NCI-H524 (cell line): ENCODE measurements at regions not wholly inside any gene's neighbourhood (a gene's known extent, or its start where the extent isn't known, plus 50 kb on each side); places are given as distances from the start of the nearest gene placed in this dataset.

ENCODE experiments used
- DNase-seq, 2 experiments: peaks; one replicate each; lab custom pipeline; 2025; lab: John Stamatoyannopoulos, UW

DNA sequence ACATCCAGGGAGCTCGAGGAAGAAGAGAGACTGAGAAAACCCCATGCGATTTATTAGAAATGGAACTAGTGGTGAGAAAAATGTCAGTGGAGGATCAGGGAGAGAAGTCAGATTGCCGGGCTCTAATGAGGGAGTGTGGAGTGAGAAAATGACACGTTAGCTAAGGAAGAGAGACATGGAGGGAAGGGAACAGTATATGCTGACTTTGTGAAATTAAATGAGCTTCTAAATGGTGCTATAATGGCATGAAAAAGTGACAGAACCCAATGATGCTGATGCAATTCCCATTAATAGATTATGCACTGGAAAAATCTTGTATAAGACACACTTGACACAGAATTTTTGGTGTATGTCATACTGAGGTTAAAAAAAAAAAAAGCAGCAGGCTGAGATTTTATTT lies 112.6 kb downstream of the HSPH1 start:
- no peak for DNase-seq

DNA sequence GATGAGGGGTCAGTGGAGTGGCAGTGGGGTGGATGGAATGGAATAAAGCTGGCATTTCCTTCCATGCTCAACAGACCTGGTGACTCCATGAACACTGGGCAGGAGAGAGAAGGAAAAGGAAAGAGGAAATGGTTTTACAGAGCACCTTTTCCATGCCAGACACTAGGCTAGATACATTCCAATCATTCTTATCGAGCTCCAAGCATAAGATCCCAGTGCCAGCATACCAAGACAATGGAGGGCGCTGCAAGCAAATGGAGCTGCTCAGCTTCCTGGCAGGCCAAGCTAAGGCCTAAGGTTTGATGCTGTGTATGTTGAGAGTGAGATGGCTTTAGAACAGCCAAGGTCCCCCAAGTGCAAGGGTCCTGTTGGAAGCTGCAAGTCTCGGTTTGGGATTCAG lies 113.2 kb downstream of the HSPH1 start:
- no peak for DNase-seq

DNA sequence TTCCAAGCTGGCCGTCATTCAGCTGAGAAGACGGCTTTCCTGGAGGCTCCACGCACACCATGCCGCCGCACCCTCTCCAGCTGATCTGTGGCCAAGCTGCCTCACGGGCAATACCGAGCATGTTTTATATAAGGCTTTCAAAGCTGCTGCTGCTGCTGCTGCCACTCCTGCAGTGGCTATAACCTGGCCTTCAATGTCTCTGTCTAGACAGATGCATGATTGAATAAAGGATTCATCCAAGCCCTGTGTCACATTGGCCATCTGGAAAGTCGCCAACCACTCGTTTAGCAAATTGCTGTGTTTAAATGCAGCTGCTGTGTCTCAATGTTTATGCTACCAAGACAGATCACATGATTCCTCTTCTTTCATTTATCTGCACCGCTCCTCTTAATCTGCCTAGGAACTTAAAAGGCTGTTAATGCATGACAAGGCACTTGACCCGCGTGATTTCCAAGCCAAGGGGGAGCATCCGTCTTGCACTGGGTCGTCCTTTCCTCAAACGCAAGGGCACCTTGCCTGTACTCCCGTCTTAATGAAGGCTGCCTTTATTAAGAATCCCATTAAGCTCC lies 114.3 kb downstream of the TEX26 start:
- peak; percentile 99 for DNase-seq

DNA sequence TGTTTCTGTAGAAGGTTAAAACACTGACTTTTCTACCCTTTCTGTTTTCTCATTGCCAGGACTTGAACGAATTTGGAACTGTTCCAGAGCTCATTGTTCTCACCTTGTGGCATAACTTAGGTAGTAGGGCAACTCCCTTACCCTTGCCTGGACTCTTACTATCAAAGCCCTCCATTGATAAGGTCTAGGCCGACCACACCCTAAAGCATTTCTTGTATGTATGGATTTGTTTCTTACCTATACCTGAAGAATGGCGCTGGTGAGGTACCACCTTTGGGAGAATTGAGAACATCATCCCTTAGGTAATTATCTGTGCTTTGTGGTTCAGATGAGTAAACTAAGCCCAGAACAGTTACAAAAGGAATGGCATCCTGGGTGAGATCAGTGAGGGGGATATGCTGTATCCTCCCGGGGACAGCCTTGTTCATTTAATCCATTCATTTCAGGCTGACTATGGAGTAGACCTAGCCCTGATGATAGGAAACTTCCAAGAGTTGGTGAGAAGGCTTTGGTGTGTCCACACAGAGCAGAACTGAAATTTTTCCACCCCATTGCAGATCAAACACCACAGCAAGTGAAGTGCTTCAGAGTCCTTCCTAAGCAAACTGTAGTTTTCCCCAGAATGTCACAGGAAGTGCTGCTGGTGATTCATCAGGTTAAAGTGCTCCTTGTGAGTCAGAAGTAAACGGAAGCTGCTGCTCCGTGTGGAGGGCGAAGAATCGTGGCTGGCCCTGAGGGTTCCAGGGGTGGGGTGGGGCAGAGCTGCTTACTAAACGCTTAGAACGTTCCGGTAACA lies 113.0 kb downstream of the TEX26 start:
- no peak for DNase-seq

DNA sequence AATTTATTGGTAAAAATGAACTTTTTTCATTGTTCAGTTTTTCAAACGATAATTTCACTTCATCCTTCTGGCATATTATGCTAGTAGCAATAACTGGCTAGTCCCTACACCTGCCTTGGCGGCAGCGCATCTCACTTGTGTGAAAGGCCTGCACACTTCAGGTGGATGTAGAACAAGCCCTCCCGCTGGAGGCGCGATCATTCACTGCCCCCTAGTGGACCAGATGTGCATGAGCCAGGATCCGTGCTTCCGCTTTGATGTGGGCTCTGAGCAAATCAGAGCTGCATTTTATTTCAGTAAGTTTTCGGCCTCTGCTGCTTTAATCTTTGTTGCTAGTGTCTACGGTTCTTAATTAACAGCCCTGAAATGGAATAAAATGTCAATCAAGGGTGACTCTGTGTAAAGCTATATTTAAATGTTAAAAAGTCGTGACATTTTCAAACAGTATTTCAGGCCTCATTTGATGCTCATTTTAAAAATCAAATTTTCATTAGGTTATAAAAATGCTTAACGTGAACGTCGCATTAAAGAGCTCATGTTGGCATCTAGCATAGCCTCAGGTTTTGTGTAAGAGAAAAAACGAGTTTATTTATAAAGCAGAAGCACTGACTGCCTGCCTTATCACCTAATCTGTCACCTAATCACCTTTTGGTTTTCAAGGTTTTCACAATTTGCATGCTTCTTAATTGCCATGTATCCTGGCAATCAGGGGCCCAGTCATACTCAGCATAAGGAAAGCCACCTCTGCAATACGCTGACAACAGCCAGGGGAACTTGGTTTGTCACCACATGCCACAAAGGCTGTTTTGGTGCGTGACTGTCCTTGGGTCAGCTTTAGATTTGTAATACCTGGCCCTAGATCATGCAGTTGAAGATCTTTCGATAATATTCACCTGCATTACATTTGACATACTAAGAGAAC lies 112.2 kb downstream of the TEX26 start:
- DNase-seq = peak; percentile 87 to 92

DNA sequence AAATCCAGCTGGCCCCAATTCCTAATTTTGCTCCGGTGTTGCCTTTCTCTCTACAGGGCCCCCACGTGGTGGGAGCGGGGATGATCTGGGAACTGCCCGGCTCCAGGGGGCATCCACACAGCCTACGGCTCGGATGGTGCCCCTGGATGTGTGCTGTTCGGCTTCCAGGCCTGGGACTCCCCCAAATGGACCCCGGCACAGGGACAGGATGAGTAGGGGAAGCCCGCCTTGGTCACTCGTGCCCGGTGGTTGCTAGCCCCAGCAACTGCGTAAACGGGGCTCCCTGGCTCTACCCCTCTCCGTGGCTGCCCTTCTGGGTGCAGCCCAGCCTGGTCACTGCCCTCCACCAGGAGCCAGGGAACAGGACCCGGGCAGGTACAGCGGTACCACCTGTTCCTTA lies 111.5 kb downstream of the TEX26 start:
- no peak for DNase-seq

DNA sequence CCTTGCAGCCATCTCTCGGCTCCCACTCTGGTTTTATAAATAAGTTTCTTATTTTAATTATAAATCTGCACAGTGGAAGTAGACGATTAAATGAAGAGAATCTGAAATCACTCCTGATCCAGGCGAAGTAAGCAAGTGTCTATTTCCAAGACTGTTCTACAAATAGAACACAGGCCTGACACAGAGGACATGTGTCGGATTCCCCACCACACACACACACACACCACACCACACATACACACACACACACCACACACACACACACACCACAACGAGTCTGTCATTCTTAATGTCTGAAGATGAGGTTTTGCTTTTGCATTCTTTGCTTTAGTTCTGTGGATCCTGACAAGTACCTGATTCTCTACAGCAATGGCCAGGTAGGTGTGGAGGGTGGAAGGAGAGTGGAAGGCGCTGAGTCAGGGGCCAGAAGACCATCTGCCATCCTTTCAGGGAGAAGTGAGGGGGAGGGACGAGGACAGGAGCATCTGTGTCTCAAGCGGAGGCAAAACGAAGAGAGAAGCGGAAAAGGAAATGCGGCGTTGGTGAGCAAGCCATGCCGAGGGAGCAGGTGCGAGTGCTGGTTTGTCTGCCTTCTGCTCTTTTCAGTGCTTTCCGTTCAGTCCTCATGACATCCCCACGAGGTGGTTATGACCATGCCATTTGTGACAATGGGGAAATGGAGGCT lies 110.2 kb downstream of the TEX26 start:
- peak; percentile 86 to 90 for DNase-seq

DNA sequence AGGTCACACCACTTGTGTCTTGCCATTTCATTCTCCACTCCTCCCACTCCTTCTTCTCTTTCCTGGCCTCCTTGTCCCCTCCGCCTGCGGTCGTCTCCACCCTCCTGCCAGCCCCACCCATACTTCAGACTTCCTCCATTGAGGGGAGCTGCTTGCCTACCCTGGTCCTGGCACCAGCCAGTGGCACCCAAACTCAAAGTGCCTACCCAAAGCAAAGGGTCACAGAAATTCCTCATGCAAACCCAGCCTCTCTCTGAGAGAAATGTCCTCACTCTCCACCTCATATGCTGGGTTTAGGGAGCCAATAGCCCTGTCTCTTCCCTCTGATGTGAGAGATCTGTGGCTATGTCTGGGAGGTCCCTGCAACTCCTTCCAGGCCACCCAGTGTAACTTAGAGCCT lies 109.6 kb downstream of the TEX26 start:
- no peak for DNase-seq

DNA sequence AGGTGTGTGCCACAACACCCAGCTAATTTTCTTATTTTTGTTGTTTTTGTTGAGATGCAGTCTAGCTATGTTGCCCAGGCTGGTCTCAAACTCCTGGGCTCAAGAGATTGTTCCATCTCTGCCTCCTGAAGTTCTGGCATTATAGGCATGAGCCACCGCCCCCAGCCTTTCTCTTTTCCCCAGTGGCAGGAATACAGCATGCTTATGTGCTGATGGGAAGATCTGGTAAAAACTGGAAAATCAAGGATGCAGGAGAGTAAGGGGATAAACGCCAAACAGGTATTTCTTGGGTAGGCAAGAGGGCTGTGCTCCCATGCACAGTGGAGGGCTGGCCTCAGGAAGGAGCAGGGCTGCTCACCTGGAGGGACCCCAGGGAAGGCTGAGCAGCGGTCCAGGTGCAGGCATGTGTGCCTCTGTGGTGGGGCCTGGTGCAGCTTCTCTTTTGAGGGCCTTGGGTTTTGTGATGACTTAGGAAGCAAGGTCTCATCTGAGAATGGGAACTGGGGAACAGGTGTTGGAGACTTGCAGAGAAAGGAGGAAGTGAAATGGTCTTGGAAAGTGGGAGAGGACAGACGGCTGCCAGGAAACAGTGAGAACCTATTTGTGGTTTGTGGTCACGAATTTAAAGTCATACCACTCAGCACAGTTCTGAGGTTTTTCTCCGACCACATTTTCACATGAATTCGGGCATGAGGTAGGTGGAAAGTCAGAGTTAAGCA lies 106.5 kb downstream of the TEX26 start:
- no peak for DNase-seq

DNA sequence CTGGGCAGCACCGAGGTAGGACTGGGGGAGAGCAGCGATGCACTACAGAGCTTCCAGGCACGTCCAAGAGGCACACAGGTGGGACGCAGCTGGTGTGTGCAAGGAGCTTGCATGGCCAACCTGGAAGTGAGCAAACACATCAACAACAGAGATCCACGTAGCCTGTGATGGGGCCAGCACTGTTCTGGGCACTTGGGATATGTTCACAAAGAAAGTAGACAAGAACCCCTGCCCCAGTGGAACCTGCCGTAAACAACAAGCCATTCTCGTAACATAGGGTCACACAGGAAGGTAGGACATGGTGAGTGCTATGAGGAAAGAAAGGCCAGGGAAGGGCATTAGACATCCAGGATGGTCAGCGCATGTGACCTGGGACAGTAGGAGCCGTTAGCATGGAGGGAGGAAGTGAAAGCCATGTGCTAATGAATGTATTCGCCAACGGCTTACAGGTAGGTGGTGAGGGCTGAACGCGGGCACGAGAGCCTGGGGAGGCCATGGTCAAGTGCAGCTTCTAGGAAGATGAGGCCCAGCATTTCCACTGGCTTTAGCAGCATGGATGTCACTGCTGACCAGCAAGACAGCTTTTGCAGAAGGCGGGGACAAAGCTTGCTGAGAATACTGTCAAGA lies 105.5 kb downstream of the TEX26 start:
- no peak for DNase-seq

DNA sequence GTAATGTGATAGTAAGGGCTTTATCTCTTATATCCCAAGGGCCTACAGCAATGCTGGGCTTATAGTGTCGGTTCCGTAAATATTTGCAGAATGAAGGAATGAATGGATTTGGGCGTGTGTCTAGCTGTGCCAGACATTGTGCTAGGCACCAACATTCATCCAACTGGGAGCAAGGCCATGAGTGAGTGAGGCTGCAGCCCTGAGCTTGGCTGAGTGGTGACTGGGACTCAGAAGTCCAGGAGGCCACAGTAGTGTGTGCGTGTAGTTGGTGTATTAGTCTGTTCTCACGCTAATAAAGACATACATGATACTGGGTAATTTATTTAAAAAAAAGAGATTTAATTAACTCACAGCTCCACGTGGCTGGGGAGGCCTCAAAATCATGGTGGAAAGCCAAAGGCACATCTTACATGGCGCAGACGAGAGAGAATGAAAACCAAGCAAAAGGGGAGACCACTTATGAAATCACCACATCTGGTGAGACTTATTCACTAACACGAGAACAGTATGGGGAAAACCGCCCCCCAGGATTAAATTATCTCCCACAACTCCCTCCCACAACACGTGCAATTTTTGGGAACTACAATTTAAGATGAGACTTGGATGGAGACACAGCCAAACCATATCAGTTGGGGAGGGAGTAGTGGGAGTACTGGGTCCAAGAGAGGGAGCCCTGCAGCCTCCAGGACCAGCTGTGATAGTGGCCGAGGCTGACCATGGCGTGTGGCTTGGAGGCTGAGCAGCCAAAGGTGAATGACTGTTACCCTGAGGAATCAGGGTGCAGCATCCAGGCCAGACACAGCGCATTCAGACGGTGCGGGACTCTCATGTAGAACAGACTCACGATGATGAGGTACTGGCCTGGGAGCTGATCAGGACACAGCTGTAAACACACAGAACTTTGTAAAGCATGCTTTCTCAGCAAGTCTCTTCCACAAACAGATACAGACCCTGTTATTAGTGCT lies 104.6 kb downstream of the TEX26 start:
- no peak for DNase-seq

DNA sequence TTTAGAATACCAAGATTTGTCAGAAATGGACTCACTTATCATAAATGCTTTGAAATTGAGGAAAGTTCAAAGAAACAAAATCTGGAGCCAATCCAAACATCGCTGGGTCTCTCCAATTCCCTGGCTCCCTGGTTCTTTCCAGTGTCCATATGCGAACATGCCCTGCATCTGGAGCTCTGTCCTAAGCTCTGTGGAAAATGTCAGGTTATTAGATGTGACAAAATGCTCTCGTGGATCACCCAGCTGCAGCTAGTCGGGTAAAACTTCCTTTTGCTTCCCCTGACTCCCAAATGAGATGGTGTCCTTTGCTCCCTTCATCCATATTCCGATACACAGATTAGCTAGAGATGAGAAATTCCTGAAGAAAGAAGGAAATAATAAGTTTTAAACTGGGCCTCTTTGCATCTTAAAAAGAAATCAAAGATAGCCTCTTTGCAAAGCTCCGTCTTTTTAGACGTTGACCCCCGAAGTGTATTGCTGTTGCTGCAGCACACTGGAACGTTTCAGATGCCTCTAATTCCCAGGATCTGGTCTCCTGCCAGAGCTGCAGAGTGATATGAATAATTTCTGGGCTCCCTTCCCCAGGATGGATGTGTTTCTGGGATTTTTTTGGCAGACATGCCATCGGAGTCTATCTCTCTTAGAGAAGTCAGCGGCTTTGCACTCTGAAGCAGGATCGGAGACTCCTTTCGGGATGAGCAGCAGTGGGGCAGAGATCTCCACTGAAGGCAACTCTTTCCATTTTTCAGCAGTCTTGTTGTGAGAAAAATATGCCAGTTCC lies 102.9 kb downstream of the TEX26 start:
- no peak for DNase-seq

DNA sequence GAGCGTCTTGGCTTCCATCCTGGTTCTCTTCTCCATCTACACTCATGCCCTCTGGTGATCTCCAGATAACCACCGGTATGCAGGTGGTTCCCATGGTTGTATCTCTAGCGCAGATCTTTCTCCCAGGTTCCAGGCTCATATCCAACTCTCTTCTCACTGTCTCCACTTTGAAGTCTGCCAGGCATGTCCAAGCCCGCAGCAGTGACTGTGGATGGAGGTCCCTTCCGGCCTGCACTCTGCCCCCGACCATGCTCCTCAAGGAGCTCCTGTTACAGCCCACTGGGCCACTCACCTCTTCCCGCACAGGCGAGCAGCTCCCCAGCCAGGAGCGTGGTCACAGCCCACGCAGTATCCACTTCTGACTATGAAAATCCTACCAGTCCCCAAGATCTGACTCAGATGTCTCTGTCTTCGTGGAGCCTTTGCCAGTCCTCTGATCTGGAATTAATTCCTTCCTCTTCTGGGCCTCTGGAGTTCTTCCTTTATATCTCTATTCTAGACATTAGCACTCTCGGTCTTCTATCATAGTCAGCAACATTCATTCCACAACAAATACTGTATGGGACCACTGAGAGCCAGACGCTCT lies 100.2 kb downstream of the TEX26 start:
- DNase-seq = no peak

DNA sequence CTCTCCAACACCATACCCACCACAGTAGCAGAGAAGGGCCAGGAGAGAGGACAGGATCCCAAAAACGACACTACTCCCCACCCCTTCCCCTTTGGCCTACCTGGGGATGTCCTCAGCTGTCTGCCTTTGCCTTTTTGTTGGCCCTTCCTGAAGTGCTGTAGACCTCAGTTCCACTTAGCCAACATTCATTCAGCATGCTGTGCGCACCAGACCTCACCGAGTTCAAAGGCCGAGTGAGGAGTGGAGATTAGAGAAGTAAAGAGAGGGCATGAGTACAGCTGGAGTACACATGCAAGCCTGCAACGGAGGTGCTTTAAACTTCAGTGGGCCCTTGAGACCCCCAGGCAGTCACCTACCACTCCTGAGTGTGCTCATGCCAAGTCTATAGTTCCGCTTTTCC lies 99.0 kb downstream of the TEX26 start:
- DNase-seq = no peak

DNA sequence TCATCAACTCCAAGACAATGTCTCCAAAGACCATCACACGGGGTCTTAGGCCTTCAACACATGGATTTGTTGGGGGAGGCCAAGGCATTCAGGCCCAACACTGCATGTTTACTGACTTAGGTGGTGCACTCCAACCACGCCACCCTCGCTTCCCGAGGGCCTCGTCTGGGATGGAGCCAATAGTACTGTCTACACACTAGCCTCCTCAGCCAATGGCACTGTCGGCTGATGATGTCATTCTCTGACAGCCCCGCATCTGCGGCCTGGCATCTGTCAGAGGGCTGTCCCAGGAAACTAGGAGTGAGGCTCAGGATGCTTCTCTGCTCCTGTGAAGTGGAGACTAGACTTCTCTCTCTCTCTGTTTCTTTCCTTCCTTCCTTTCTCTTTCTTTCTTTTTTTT lies 96.6 kb downstream of the TEX26 start:
- DNase-seq = peak; percentile 53 to 83

DNA sequence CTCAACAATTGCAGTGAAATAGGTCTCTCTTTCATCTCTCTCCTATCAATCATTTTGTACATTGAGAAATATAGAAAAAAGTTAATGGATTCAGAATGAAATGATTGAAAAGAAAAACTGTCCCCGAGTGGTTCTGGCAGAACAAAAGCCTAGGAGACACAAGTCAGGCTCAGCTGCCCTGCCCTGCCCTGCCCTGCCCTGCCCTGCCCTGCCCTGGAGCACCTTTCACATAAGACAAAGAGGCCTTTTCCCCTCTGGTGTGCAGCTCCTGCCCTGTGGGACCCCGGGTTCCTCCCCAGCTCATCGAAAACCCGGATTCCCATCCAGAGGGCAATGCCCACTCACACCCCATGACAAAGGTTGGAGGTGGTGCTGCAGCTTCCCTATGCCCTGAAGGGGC lies 94.7 kb downstream of the TEX26 start:
- no peak for DNase-seq
